ENCODE measurements at regions not wholly inside any gene's neighbourhood (a gene's known extent, or its start where the extent isn't known, plus 50 kb on each side); places are given as distances from the start of the nearest gene placed in this dataset.

GRCh38 chr14:71388336-71388735 lies 481.1 kb downstream of the PCNX1 start:
- TF ChIP-seq, protein P1, sequence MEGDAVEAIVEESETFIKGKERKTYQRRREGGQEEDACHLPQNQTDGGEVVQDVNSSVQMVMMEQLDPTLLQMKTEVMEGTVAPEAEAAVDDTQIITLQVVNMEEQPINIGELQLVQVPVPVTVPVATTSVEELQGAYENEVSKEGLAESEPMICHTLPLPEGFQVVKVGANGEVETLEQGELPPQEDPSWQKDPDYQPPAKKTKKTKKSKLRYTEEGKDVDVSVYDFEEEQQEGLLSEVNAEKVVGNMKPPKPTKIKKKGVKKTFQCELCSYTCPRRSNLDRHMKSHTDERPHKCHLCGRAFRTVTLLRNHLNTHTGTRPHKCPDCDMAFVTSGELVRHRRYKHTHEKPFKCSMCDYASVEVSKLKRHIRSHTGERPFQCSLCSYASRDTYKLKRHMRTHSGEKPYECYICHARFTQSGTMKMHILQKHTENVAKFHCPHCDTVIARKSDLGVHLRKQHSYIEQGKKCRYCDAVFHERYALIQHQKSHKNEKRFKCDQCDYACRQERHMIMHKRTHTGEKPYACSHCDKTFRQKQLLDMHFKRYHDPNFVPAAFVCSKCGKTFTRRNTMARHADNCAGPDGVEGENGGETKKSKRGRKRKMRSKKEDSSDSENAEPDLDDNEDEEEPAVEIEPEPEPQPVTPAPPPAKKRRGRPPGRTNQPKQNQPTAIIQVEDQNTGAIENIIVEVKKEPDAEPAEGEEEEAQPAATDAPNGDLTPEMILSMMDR (IDR thresholded peaks at IDR 0.05 in 8 of 11, conservative IDR thresholded peaks at IDR 0.05 in 3 of 11): no peak
- no peak for TF ChIP-seq POLR2AphosphoS5 (IDR thresholded peaks at IDR 0.05)
